Esophagus muscularis mucosa (tissue), 4 donors: ENCODE measurements at regions not wholly inside any gene's neighbourhood (a gene's known extent, or its start where the extent isn't known, plus 50 kb on each side); places are given as distances from the start of the nearest gene placed in this dataset.

ENCODE experiments used
- CTCF ChIP-seq, 3 experiments: fragments of 200-600 bp in 2 of 3; fragments of 450-650 bp in 1 of 3; sonication (generic) in 2 of 3; IDR thresholded peaks; one replicate each; pipeline ENCODE4 v1.5.1; 2017 to 2019; ENCODE audit warnings: antibody characterized with exemption in 3 of 3, mild to moderate bottlenecking in 2 of 3, moderate library complexity in 1 of 3
- EP300 ChIP-seq: sonication (generic); formaldehyde crosslinking; IDR thresholded peaks from one replicate; pipeline ENCODE4 v1.6.1; 2017; ENCODE audit warnings: antibody characterized with exemption
- POLR2A ChIP-seq: fragments of 450-650 bp; IDR thresholded peaks from one replicate; pipeline ENCODE4 v1.6.1; 2017; ENCODE audit warnings: antibody characterized with exemption, moderate library complexity, mild to moderate bottlenecking, low read depth
- POLR2AphosphoS5 ChIP-seq, 2 donors: sonication (generic); formaldehyde crosslinking; IDR thresholded peaks; one replicate each; pipeline ENCODE4 v1.6.1; 2017; ENCODE audit warnings: antibody characterized with exemption in 2 of 2

GRCh38 chr15:39115379-39116057 lies 465.4 kb upstream of the THBS1 start:
- TF ChIP-seq CTCF (IDR thresholded peaks at IDR 0.05) (no peak), POLR2A (no peak), POLR2AphosphoS5 (IDR thresholded peaks at IDR 0.05) (no peak), EP300 (no peak)
